Esophagus (tissue), 2 donors: ENCODE measurements at regions not wholly inside any gene's neighbourhood (a gene's known extent, or its start where the extent isn't known, plus 50 kb on each side); places are given as distances from the start of the nearest gene placed in this dataset.
"Not testable (repeated sequence)": the region's sequence is repeated elsewhere in the genome, so short reads cannot be mapped to it uniquely, and the experiment has no call there.

Experiments
- H3K27ac ChIP-seq, 2 donors: one replicate each; pipeline ENCODE4 v1.5.1; 2013; ENCODE audit warnings: low read depth in 2 of 2, mild to moderate bottlenecking in 2 of 2, inconsistent platforms in 1 of 2, low read length in 1 of 2, moderate library complexity in 1 of 2
- H3K27me3 ChIP-seq, 2 donors: one replicate each; pipeline ENCODE4 v1.6.1; 2013; ENCODE audit warnings: low read length in 2 of 2, control low read depth in 1 of 2, mild to moderate bottlenecking in 1 of 2; ENCODE audit not compliant: insufficient read depth in 2 of 2, control insufficient read depth in 1 of 2
- H3K36me3 ChIP-seq, 2 donors: one replicate each; pipeline ENCODE4 v1.6.1; 2013; ENCODE audit warnings: low read length in 1 of 2; ENCODE audit not compliant: control insufficient read depth in 2 of 2, insufficient read depth in 2 of 2
- H3K4me1 ChIP-seq, 2 donors: one replicate each; pipeline ENCODE4 v1.6.1; 2013; ENCODE audit warnings: low read length in 1 of 2; ENCODE audit not compliant: control insufficient read depth in 2 of 2, insufficient read depth in 2 of 2
- H3K4me3 ChIP-seq, 2 donors: one replicate each; pipeline ENCODE4 v1.5.1; 2013; ENCODE audit warnings: low read length in 2 of 2, mild to moderate bottlenecking in 2 of 2, low read depth in 1 of 2, moderate library complexity in 1 of 2
- H3K9me3 ChIP-seq, 2 donors: one replicate each; pipeline ENCODE4 v1.6.1; 2013; ENCODE audit warnings: mild to moderate bottlenecking in 2 of 2, low read depth in 1 of 2, low read length in 1 of 2, moderate library complexity in 1 of 2; ENCODE audit not compliant: control insufficient read depth in 2 of 2, insufficient read depth in 1 of 2
- WGBS, 2 donors: extraction: QIAGEN DNeasy Blood & Tissue Kit; methylation state at CpG; one replicate each; pipeline ENCODE4 v1.1.7; 2013; 5-methylcytosine and 5-hydroxymethylcytosine counted together
- donor health status: healthy with polysubstance abuse.
- donor health status: Bipolar disorder and iron deficiency.

GRCh38 chr2:120539937-120540718, 194.2 kb downstream of the INHBB start:
- H3K27me3 ChIP-seq, result no peaks in the 10 kb centered on the region
- H3K9me3 ChIP-seq, result no peaks in the 10 kb centered on the region
- H3K36me3 ChIP-seq, result no peaks in the 10 kb centered on the region
- 65 to 75% methylated on average over 17 of the region's 17 CpGs for WGBS, 2 donors
- H3K4me1 ChIP-seq, result peaks cover 0 to 6% of the 10 kb centered on the region in 2 donors
- H3K4me3 ChIP-seq, result no peak overlapping the region
- H3K27ac ChIP-seq, result no peak overlapping the region

GRCh38 chr2:120540719-120541552, 194.7 kb upstream of the GLI2 start:
- Histone ChIP-seq H3K27ac (no peak overlapping the region), H3K27me3 (no peaks in the 10 kb centered on the region)
- WGBS, 2 donors, result 78 to 84% methylated on average over 13 of the region's 13 CpGs

GRCh38 chr2:120541553-120541932, 194.1 kb upstream of the GLI2 start:
- WGBS, 2 donors, result 93 to 97% methylated on average over 7 of the region's 7 CpGs

More at GRCh38 chr2:120540719-120541552, 194.7 kb upstream of the GLI2 start:
- H3K4me1 ChIP-seq, result peaks cover 0 to 6% of the 10 kb centered on the region in 2 donors
- no peak overlapping the region for H3K4me3 ChIP-seq
- no peaks in the 10 kb centered on the region for H3K9me3 ChIP-seq
- H3K36me3 ChIP-seq, result no peaks in the 10 kb centered on the region

GRCh38 chr2:120541972-120542670, 193.5 kb upstream of the GLI2 start:
- 92 to 94% methylated on average over 7 of the region's 7 CpGs for WGBS, 2 donors
- Histone ChIP-seq H3K9me3 (no peaks in the 10 kb centered on the region), H3K4me1 (peaks cover 0 to 6% of the 10 kb centered on the region in 2 donors), H3K27ac (no peak overlapping the region), H3K4me3 (no peak overlapping the region), H3K27me3 (no peaks in the 10 kb centered on the region), H3K36me3 (no peaks in the 10 kb centered on the region)

More at GRCh38 chr2:120541553-120541932, 194.1 kb upstream of the GLI2 start:
- Histone ChIP-seq H3K36me3 (no peaks in the 10 kb centered on the region), H3K27ac (no peak overlapping the region), H3K4me3 (no peak overlapping the region), H3K27me3 (no peaks in the 10 kb centered on the region), H3K9me3 (no peaks in the 10 kb centered on the region), H3K4me1 (peaks cover 0 to 6% of the 10 kb centered on the region in 2 donors)

GRCh38 chr2:120542911-120543527, 192.6 kb upstream of the GLI2 start:
- Histone ChIP-seq H3K4me1 (peaks cover 0 to 6% of the 10 kb centered on the region in 2 donors), H3K27ac (peak overlapping the region in 1 of 2 donors; percentile 7)
- 90% methylated on average over 13 of the region's 13 CpGs for WGBS, 2 donors

GRCh38 chr2:120543899-120544298, 191.8 kb upstream of the GLI2 start:
- H3K36me3 ChIP-seq, result no peaks in the 10 kb centered on the region
- no peak overlapping the region for H3K4me3 ChIP-seq
- peaks cover 0 to 6% of the 10 kb centered on the region in 2 donors for H3K4me1 ChIP-seq
- H3K9me3 ChIP-seq, result no peaks in the 10 kb centered on the region
- no peaks in the 10 kb centered on the region for H3K27me3 ChIP-seq
- H3K27ac ChIP-seq, result no peak overlapping the region
- WGBS, 2 donors, result 73 to 77% methylated on average over 16 of the region's 16 CpGs

More at GRCh38 chr2:120542911-120543527, 192.6 kb upstream of the GLI2 start:
- Histone ChIP-seq H3K36me3 (no peaks in the 10 kb centered on the region), H3K9me3 (no peaks in the 10 kb centered on the region), H3K4me3 (no peak overlapping the region), H3K27me3 (no peaks in the 10 kb centered on the region)

- Histone ChIP-seq H3K27ac (no peak overlapping the region), H3K4me3 (no peak overlapping the region), H3K27me3 (no peaks in the 10 kb centered on the region), H3K36me3 (no peaks in the 10 kb centered on the region), H3K9me3 (no peaks in the 10 kb centered on the region), H3K4me1 (peaks cover 0 to 6% of the 10 kb centered on the region in 2 donors)
- 87% methylated on average over 9 of the region's 9 CpGs for WGBS, 2 donors
These were observed 191.1 kb upstream of the GLI2 start for GRCh38 chr2:120544522-120544921.

- WGBS, 2 donors, result 87 to 89% methylated on average over 11 of the region's 11 CpGs
- H3K36me3 ChIP-seq, H3K4me3 ChIP-seq, H3K27me3 ChIP-seq, H3K4me1 ChIP-seq, H3K9me3 ChIP-seq, H3K27ac ChIP-seq: not testable (repeated sequence)
These were observed 190.7 kb upstream of the GLI2 start for GRCh38 chr2:120545007-120545406.

- no peak overlapping the region for H3K4me3 ChIP-seq
- WGBS, 2 donors, result 75 to 78% methylated on average over 8 of the region's 8 CpGs
- peak overlapping the region in 1 of 2 donors; percentile 22 for H3K27ac ChIP-seq
These were observed 190.1 kb upstream of the GLI2 start for GRCh38 chr2:120545521-120546047.

More at GRCh38 chr2:120545521-120546047, 190.1 kb upstream of the GLI2 start:
- Histone ChIP-seq H3K36me3 (no peaks in the 10 kb centered on the region), H3K27me3 (no peaks in the 10 kb centered on the region), H3K9me3 (no peaks in the 10 kb centered on the region), H3K4me1 (peaks cover 0 to 6% of the 10 kb centered on the region in 2 donors)
